HS-27A (cell line): ENCODE measurements at regions not wholly inside any gene's neighbourhood (a gene's known extent, or its start where the extent isn't known, plus 50 kb on each side); places are given as distances from the start of the nearest gene placed in this dataset.

Experiments used
- DNase-seq: peaks from one replicate; pipeline ENCODE4 v3.0.0-alpha.2; 2012; ENCODE audit warnings: low read depth, missing footprints

DNA sequence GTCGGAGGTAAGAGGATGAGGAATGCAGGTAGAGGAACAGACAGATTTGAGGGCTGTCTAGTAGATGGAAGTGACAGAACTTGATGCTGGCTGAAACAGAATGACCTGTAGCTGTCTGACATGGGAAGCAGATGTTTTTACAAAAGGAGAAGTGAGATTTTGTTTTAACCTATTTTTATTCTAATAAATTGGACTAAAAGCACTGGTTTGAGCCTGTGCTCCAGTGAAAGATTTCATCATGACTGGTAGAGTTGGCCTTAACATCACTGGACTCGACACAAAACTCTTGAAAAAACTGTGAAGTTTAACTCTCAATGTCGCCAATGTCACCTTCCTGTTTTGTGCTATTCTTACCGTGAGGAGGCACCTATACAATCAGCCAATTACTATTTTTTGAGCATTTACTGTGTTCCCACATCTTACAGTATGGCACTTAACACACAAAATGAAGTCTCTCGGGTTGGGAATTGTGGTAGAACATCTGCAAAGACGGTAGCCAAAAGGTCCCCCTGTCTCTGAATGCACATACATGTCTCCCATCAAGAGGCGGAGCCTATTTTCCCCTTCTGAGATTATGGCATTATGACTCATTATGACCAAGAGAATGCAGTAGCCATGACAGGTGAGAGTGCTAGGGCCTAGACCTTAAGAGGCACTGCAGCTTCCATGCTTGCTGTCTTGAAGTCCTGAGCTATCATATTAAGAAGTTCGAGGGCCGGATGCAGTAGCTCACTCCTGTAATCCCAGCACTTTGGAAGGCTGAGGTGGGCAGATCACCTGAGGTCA is 93.2 kb downstream of the FOXF2 start:
- DNase-seq, result no peak

DNA sequence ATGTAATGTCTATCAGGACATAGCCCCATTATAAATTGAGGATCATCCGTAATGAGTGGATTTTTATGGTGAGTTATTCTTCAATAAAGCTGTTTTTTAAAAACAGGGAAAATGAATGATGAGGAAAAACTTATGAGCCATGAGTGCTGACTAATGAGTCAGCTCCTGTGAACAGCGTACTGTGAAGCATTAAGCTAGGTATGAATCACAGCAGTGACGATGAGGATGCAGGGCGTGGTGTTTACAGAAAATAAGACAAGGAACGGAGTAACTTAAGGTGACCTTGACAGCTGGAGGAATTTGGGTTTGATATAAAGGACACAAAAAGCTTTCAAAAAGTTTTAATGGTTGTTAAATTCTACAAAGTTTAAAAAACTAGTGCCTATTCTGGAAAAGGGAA is 96.3 kb downstream of the FOXF2 start:
- DNase-seq, result peak; percentile 57

DNA sequence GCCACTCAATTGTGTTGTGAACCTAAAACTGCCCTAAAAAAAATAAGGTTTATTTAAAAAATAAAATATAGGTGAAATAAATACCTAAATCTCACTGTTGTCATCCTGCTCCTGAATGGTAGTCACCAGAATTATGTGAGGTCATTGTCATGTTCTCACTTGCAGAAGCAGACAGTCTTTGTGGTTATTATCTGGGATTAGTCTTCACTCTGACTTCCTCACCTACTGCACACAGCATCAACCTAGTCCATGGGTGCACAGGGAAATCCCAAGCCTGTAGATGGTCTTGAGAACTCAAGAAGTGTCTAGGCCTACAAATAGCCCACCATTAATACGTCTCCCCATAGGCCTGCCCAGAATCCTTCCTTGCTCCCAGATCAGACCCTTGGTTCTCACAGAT is 97.0 kb downstream of the FOXF2 start:
- DNase-seq, result no peak

DNA sequence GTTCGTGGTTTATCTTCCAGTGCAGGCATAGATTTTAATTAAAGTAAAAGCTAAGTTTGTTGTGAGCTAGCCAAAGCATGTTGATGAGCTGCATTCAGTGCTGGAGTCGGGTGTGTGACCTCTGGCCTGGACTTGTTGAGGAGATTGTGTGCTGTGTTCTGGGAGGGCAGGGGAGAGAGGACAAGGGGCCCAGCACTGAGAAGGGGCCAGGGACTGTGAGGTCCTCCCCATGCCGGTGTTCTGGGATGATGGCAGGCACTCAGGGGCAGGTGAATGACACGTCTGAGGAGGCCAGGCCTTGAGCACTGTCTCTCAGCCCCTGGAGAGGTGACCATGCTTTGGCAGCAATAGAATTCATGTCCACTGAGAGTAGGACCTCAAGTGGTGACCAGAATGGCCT is 97.9 kb downstream of the FOXF2 start:
- DNase-seq, result no peak

DNA sequence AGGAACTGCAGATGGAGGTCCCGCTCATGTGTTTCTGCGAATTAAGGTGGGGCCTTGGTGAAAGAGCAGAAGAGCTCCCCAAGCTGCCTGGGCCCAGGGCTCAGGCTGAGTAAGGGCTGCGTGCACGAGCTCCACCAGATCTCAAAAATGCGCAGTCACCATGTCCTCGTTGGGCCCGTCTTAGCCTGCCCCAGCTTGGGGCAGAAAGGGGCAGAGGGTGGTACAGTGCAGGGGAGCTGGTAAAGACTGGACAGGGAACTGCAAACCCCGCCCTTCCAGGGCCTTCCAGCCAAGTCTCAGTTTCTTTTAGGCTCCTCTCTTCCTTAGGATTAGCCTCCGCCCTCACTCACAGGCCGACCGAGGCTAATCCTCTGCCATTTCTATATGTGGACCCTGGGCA is 101.6 kb downstream of the FOXF2 start:
- no peak for DNase-seq

DNA sequence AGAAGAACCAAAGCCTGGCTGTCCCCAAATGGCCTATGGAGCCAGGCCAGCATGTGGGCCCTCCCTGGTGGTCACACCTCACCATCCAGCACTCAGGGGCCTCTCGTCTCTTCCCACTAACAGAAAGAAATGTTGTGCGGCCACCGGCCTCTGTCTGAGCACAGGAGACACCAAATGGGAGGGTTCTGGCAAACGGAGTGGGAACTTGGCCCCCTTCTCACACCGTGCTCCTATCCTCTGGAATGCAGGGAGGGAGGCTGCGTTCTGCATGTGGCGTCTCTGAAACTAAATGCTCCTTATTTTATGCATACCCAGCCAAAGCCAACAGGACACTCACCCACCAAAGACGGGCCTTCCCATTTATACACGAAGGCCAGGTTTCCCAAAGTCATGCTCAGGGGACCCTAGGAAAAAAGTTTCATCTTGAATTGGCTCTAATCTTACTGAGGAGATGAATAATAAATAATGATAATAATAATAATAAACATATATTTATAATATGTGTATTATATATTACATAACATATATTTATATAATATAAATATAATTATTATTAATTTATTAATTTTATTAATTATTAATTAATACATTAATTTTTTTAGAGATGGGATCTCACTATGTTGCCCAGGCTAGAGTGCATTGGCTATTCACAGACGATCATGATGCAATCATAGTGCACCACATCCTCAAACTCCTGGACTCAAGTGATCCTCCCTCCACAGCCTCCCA is 102.4 kb downstream of the FOXF2 start:
- no peak for DNase-seq

DNA sequence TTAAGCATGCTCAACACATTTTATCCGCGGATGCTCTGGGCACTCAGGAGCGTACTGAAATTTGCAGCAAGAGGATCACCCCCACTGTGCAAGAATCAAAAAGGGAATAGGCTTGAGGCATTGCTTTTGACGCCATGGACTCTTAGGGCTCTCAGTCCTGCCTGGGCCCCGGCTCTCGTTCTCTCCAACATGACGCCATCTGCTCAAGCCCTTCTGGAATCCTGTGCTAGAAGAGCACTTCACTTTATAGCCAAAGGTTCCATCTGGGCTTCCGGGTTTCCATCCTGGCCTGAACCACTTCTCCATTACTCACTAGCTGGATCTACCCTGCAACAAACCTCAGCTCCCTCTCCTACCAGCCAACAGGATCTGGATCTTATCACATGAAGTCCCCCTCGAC is 105.3 kb downstream of the FOXF2 start:
- DNase-seq, result no peak

DNA sequence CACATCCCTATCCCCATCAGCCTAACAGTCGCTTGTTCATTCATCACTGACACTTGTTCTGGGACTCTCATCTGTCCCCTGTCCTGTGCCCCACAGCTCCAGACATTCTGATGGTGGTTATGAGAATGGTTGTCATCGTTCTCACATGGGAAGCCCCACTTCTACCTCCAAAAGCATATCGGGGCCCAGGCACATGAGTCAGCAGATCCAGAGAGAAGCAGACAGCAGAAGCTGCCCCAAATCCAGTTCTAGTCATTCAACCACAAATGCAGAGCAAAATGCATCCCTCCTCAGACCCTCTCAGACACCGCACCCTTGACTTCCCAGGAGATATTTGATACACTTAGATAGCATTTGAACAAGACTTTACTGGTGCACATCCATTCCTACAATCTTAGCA is 106.0 kb downstream of the FOXF2 start:
- DNase-seq, result no peak

DNA sequence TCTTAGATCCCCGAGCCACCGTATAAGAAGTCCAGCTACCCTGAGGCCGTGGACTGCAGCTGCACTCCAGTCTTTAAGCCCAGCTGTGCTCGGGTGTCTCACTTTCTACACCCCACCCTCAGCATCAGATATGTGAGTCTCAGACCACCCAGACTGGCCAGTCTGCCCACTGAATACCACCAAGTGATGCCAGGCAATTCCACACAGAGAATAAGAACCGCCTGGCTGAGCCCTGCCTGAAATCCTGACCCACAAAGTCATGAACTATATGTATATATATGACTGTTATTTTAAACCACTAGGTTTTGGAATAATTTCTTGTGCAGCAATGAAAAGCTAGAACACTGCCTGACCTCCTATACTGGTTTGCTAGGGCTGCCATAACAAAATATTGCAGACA is 106.7 kb downstream of the FOXF2 start:
- no peak for DNase-seq

DNA sequence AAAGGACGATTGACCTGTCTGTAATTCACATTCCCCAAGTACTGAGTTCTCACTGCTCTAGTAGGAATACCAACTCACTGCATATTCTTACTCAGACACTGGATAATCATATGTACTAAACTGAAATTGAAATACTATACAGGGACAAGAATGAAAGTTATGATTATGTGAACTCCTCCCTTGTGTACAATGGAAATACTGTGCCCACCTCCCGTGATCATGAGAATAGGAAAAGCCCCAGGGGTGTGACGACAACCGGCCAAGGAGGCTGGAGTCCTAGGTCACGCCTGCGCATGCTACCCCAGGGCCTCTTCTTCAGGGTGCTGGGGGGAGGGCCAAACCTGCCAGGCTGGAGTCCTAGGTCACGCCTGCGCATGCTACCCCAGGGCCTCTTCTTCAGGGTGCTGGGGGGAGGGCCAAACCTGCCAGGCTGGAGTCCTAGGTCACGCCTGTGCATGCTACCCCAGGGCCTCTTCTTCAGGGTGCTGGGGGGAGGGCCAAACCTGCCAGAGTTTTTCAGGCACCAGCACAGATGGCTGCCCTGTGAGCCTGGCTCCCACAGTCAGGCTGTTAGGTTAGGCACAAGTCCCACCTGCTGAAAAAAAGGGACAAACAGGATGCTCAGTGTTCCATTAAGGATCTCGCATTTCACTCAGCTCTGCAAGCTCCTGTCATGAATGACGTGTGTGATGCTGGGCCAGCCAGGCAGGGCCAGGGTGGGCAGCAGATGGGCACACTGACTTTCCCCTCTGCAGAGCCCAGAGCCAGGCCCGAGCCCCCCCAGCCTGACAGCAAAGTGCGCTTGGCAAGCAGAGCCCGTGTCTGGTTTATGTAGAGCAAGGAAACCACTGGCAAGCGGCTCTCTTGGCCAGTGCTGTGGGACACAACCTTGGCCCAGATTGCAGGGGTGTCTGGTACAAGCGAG is 107.7 kb downstream of the FOXF2 start:
- no peak for DNase-seq

DNA sequence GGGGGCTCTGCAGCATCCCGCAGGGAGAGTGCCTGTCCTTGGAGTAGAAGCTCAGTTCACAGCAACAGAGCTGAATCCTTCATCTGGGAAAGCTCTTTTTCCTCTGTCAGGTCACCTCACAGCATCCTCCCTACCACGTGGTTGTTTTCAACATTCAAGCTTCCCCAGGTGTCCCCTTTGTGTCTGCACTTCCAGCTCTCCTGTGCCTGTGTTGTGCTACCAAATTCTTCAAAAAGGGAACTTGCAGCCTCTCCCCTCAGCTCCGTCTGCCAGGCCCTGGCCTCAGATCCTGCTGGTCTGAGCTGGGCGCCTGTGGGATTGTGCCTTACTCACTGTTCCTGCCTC is 108.4 kb downstream of the FOXF2 start:
- no peak for DNase-seq

DNA sequence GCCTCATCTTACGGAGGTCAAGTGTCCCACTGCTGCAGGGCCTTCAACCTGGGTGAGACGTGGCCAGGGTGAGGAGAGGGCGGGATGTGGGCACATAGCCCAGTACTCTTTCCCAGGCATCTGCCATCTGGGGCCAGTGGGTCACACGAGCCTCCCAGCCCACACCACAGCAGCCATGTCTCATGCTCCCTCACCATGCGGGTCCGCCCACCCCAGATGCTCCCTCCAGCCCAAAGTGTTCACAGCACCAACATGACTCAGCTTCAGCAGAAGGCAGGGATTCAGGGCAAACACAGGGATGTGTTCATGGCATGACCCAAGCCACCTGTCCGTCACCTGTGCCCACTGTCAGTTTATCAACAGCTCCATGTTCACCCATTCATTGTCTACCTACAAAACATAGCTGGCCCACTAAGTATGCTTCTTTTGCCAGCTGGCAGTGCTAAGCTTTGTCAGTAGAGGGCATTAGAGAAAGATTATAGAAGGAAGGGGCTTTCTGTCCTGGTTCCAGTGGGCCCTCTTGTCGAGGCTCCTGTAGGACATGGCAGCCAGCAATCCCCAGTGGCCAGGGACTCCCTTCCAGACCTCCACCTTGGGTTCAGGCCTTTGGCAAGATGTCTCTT is 109.2 kb downstream of the FOXF2 start:
- no peak for DNase-seq

DNA sequence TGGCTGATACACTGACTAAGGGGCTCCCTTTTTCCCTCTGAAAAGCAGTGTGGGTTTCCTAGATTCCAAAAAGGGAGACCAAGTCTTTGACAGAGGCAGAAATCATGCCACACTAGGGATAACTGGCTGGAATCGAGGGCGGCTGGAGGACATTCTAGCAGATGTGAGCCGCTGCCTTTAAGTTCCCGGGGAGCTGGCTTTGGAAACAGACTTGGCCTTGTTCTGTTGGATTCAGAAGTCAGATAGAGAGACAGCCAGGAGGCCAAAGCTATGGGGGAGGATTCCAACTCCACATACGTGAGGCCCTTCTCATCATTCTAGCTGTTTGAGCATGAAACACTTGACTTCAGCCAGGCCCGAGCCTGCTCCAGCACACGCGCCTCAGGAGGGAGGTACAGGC is 109.9 kb upstream of the FOXC1 start:
- no peak for DNase-seq

DNA sequence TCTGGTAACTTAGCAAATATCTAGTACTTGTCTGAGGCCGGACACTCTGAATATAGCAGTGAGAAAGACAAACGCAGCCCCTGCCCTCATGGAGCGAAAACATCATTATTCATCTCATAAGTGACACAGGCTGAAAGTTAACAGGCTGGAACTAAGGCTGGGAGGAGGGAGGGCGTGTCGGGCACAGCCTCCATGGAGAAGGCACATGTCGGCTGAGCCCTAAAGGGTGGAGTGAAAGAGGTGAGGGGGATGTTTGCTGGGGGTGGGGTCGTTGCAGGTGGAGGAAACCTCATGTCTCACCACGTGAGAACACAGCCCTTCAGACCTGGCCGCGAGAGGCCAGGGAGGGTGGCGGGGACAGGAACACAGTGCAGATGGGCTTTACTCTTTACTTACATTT is 108.8 kb upstream of the FOXC1 start:
- no peak for DNase-seq

DNA sequence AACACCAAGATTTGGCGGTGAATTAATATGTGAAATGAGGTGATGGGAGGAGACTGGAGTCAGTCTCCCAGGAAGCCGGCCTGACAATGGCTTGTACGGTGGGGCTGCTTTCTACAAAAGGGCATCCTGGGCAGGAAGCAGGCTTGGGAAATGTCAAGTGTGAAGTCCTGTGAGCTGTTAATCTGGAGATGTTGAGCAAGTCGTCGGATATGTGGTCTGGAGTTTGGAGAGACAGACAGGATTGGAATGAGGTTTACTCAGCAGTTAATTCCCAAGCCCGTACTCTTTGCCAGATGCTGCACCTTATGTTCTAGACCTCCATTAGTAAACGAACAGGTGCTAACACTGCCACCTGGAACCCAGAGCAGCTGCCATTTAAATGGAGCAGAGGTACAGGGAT is 107.7 kb upstream of the FOXC1 start:
- no peak for DNase-seq

DNA sequence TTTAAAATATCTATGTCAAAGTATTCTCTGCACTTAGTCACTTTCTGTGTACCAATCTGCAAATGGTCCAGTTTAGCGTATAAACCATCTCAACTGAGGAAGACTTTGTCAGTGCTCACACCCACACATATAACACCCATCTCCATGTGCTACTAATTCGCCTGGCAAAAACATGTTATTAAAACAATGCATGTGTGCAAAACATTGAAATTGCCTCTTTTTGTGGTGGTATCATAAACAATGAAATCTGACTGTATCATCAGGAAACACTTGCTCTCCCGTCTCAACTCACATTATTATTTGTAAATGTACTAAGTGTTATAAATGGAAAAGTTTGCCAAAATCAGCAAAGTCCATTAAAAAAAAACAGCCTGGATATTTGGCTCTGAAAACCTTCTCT is 105.9 kb upstream of the FOXC1 start:
- no peak for DNase-seq

DNA sequence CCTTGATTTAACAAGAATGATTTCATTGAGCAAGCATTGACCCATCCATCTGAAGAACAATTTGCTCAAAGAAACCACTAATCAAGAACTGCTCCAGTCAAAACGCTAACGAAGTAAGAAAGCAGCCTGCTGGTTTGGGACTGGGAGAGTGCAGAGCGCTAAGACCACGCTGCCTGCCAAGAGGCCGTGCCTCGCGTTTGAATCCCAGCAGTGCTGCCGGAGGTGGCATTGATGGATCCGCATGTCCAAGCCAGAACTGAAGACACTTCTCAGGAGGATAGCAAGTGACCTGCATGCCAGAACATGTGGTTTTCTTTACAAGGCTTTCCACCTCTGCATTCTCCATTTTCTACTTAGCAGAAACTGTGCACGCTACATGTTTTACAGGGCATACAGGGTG is 105.2 kb upstream of the FOXC1 start:
- no peak for DNase-seq

DNA sequence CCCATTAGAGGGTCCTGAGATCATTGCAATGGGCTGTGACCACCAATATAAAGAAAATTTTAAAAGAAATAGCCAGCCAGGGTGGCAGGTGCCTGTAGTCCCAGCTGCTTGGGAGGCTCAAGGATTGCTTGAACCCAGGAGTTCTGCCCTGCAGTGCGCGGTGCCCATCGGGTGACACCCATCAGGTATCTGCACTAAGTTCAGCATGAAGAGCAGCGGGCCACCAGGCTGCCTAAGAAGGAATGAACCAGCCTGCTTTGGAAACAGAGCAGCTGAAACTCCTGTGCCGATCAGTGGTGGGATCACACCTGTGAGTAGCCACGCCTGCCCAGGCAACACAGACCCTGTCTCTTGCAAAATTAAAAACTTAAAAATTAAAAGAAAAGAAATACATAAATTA is 102.5 kb upstream of the FOXC1 start:
- no peak for DNase-seq

DNA sequence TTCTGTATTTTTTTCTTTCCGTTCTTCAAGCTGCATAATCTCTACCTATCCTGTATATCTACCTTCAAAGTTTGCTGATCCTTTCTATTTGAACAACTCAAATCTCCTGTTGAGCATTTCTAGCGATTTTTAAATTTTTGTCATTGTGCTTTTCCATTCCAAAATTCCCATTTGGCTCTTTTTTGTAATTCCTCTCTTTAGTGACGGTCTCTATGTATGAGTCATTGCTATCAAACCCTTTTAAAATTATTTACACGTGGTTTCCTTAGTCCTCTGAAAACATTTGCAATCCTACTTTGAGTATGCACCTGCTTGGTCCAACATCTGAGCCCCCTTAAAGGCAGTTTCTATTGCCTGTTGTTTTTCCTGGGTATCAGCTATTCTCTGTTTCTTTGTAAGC is 100.5 kb upstream of the FOXC1 start:
- DNase-seq, result no peak

DNA sequence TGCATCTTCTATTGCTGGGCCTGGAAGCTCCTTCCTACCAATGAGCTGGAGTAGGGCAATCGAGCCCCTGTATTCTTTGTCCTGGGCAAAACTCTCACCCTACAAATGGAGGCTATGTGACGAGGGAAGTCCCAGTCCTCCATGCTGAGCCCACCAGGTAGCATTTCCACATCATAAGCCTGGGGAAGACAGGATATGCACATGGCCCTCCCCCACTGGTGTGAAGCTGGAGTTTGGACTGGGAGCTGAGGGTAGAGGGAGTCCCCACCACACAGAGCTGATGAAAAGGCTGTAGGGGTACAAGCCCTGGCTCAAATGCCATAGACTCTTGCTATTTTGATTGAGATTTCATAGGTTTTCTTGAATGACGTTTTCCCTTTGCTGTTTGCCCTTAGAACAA is 99.5 kb upstream of the FOXC1 start:
- no peak for DNase-seq

DNA sequence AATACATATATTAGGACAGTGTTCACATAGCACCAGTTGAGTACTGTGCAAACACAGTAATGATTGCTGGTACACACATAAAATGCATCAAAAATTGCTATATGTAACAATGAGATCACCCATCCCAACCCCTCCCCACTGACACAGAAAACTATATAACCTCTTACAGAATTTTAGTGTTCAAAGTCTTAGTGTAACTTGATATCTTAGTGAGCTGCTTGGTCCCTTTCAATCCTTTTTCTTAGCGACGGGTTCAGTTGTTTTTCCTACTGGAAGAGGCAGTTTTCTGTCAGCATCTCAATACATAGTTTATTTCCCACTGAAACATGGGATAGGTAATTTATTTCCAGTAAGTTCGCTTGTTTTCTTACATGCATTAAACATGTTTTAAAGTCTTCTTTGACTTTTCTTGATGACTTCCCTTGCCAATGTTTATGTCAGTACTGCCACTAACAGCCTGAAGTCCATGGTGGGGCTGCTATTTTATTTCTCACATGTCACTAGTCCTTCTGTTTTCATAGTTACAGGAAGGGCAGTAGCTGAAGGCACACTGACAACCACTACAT is 96.4 kb upstream of the FOXC1 start:
- DNase-seq, result no peak

DNA sequence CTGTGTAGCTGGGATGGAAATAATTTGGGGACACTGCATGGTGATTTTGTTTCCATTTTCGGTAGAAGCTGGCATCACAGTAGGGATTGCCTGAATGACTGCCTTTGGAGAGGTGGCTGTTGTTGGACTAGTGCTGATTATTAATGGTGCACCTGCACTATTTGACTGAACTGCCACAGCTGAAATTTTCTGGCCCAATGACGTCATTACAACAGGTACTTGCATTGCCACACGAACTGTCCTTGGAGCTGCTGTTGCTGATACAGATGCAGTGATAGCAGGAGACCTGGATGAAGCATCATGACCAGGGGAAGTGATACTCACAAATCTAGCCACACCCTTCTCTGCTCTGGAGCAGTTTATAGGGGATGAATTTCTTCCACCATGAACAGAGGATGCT is 95.6 kb upstream of the FOXC1 start:
- DNase-seq, result no peak
